Osteoblast (primary cell): ENCODE measurements at regions not wholly inside any gene's neighbourhood (a gene's known extent, or its start where the extent isn't known, plus 50 kb on each side); places are given as distances from the start of the nearest gene placed in this dataset.

ENCODE experiments used
- DNase-seq: peaks from one replicate; pipeline ENCODE4 v3.0.0; 2011; ENCODE audit warnings: low spot score, mixed read lengths; ENCODE audit not compliant: insufficient read length; ENCODE audit errors: missing footprints
- H2AFZ ChIP-seq: 2 replicates; pipeline ENCODE4 v1.6.0; 2011; ENCODE audit warnings: mild to moderate bottlenecking, low read length
- H3K27ac ChIP-seq: 2 replicates; pipeline ENCODE4 v1.5.1; 2011; ENCODE audit warnings: mild to moderate bottlenecking, low read depth, low read length, moderate library complexity
- H3K27me3 ChIP-seq: 2 replicates; pipeline ENCODE4 v1.6.0; 2012; ENCODE audit warnings: mild to moderate bottlenecking, control low read depth, inconsistent platforms, low read length, moderate library complexity; ENCODE audit not compliant: insufficient read depth
- H3K36me3 ChIP-seq: 2 replicates; pipeline ENCODE4 v1.5.1; 2011; ENCODE audit warnings: mild to moderate bottlenecking, low read length, control low read depth, moderate library complexity; ENCODE audit not compliant: insufficient read depth
- H3K4me1 ChIP-seq: 2 replicates; pipeline ENCODE4 v1.5.1; 2011; ENCODE audit warnings: mild to moderate bottlenecking, low read length, control low read depth, moderate library complexity; ENCODE audit not compliant: insufficient read depth
- H3K4me2 ChIP-seq: 2 replicates; pipeline ENCODE4 v1.6.0; 2011; ENCODE audit warnings: mild to moderate bottlenecking, low read length; ENCODE audit not compliant: insufficient read depth
- H3K4me3 ChIP-seq: fragments of 200-600 bp; sonication (generic); 3 replicates; pipeline ENCODE4 v1.5.1; 2012; ENCODE audit warnings: mild to moderate bottlenecking, low read length, inconsistent platforms; ENCODE audit not compliant: insufficient read depth
- H3K79me2 ChIP-seq: 2 replicates; pipeline ENCODE4 v1.6.0; 2012; ENCODE audit warnings: mild to moderate bottlenecking, low read length, control low read depth, inconsistent platforms; ENCODE audit not compliant: insufficient read depth
- H3K9me3 ChIP-seq: 2 replicates; pipeline ENCODE4 v1.5.1; 2011; ENCODE audit warnings: low read depth, low read length, control low read depth
- H4K20me1 ChIP-seq: 2 replicates; pipeline ENCODE4 v1.6.0; 2012; ENCODE audit warnings: mild to moderate bottlenecking, low read length, control low read depth; ENCODE audit not compliant: insufficient read depth
- CTCF ChIP-seq: IDR thresholded peaks from 2 replicates; pipeline ENCODE4 v1.5.1; 2011; ENCODE audit warnings: mild to moderate bottlenecking, low read depth, low read length, moderate library complexity; ENCODE audit errors: extremely low read depth

DNA sequence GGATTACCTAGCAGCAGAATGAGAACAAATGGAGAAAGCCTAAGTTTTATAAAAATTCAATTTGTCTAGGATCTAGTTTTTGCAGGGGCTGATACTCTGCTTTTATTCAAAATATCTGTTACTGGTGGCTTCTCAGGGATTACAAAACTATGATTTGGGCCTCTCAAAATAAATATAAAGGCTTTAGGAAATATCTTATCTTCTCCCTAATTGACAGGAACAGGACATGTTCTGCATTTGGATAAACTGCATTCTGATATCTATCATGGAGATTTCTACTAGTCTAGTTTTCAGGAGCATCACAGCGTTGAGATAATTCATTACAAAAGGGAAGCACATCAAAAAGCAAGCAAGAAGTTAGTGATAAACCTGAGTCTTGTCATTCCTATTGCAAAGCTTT, 127.1 kb upstream of the ITGA1 start:
- H3K36me3 ChIP-seq: no peaks in the 10 kb centered on the region
- no peaks in the 10 kb centered on the region for H4K20me1 ChIP-seq
- H3K79me2 ChIP-seq: no peaks in the 10 kb centered on the region
- H3K4me2 ChIP-seq: no peak overlapping the region
- H3K9me3 ChIP-seq: no peaks in the 10 kb centered on the region
- H3K4me3 ChIP-seq: no peak overlapping the region
- H2AFZ ChIP-seq: no peak overlapping the region
- no peak for DNase-seq
- H3K27me3 ChIP-seq: peaks cover 9% of the 10 kb centered on the region
- H3K4me1 ChIP-seq: no peaks in the 10 kb centered on the region
- no peak for TF ChIP-seq CTCF
- H3K27ac ChIP-seq: no peak overlapping the region

DNA sequence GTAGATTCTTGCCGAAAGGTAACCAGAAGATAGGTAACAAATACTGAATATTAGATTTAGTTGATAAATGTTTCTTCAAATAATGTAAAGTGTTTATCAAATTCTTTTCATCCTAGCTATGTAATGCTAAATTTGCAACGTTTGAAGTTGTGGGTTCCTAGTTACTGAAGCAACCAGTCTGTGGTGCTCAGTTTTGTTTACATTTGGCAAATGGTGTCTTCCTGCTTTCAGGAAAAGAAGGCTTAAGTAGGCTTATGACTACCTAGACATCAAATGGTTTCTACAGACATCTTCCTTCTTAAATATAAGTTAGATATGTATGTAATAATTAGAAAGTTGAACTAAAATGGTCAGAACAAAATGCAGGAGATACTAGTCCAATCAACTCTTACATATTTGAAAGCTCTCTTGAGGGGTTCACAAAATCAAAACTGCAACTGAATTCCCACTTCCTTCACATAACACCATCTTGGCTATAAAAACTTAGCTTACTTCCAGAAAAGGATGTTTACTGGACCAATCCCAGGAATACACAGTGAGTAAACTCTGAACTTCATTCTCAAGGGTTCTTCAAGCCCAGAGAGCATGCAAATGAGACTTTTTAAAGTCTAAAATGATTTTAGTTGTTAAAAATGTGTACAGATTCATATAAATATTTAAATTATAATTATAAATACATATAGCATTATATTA, 125.7 kb upstream of the ITGA1 start:
- Histone ChIP-seq H3K79me2 (no peaks in the 10 kb centered on the region), H3K4me3 (no peak overlapping the region), H3K27me3 (peaks cover 7% of the 10 kb centered on the region), H2AFZ (no peak overlapping the region), H3K4me1 (no peaks in the 10 kb centered on the region), H3K4me2 (no peak overlapping the region), H3K36me3 (no peaks in the 10 kb centered on the region), H3K9me3 (no peaks in the 10 kb centered on the region), H3K27ac (no peak overlapping the region), H4K20me1 (no peaks in the 10 kb centered on the region)
- TF ChIP-seq CTCF: no peak
- DNase-seq: no peak

DNA sequence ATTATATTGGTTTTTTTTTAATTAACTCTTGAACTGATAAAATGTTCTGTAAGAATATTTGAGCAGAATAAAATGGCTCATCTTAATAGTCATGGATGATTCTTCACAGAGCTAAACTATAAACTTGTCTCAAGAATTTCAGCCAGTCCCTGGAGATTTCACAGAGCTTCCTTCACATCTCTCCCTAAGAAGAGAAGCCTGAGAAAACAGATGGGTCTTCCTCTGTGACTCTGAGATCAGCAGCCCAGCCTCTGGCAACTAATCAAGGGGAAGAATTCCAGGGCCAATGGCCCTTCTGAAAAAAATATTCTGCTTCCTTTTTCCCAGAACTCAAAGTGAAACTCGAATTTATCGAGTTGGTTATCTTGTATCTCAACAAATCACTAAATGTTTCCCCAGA, 122.2 kb upstream of the ITGA1 start:
- Histone ChIP-seq H3K27me3 (peaks cover 7% of the 10 kb centered on the region), H3K27ac (no peak overlapping the region), H3K36me3 (no peaks in the 10 kb centered on the region), H4K20me1 (no peaks in the 10 kb centered on the region), H3K4me3 (no peak overlapping the region), H3K4me1 (no peaks in the 10 kb centered on the region), H2AFZ (no peak overlapping the region), H3K79me2 (no peaks in the 10 kb centered on the region), H3K4me2 (peak overlapping the region; percentile 10), H3K9me3 (no peaks in the 10 kb centered on the region)
- no peak for TF ChIP-seq CTCF
- DNase-seq: peak; percentile 21

DNA sequence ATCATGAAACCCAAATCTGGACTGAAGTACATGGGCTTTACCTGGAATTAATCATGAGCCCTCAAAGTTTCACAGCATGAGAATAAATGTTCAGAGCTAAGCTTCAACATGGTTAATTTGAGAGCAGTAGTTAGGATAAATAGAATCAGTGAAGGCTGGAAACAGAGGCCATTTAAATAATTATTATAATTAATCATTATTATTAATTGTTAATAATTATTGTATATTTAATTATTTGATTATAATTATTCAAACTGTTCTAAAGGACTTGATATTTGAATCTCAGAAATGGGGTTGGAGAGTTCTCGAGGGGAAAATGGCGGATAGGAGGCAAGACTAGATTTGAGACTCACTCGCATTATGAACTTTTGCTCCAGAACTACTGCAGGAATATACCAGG, 119.6 kb upstream of the ITGA1 start:
- no peak for DNase-seq
- Histone ChIP-seq H3K4me1 (no peaks in the 10 kb centered on the region), H2AFZ (no peak overlapping the region), H3K9me3 (no peaks in the 10 kb centered on the region), H3K4me2 (no peak overlapping the region), H4K20me1 (no peaks in the 10 kb centered on the region), H3K27ac (no peak overlapping the region), H3K36me3 (no peaks in the 10 kb centered on the region), H3K79me2 (no peaks in the 10 kb centered on the region), H3K27me3 (peaks cover 2% of the 10 kb centered on the region), H3K4me3 (no peak overlapping the region)
- TF ChIP-seq CTCF: no peak
